ENCODE measurements at regions not wholly inside any gene's neighbourhood (a gene's known extent, or its start where the extent isn't known, plus 50 kb on each side); places are given as distances from the start of the nearest gene placed in this dataset.

GRCh38 chr5:1706428-1706827 is 93.2 kb downstream of the MRPL36 start:
- TF ChIP-seq CTCF (IDR thresholded peaks at IDR 0.05) (no peak), EZH2 (IDR thresholded peaks at IDR 0.05; ENCODE audit: borderline replicate concordance, insufficient read depth, low read depth, low read length, poor library complexity, severe bottlenecking) (no peak)
